Endodermal cell (in vitro differentiated cells): ENCODE measurements at regions not wholly inside any gene's neighbourhood (a gene's known extent, or its start where the extent isn't known, plus 50 kb on each side); places are given as distances from the start of the nearest gene placed in this dataset.

Experiments used
- DNase-seq: peaks from one replicate; pipeline ENCODE4 v3.0.0-alpha.2; 2017
- H3K27ac ChIP-seq: 2 replicates; pipeline ENCODE4 v1.5.1; 2013; ENCODE audit warnings: mild to moderate bottlenecking, low read depth, low read length, moderate library complexity
- H3K27me3 ChIP-seq: 2 replicates; pipeline ENCODE4 v1.6.1; 2013; ENCODE audit warnings: mild to moderate bottlenecking, low read length, moderate library complexity; ENCODE audit not compliant: insufficient read depth, control insufficient read depth, poor library complexity, severe bottlenecking
- H3K36me3 ChIP-seq: 2 replicates; pipeline ENCODE4 v1.7.0; 2013; ENCODE audit warnings: mild to moderate bottlenecking, low read length, moderate library complexity; ENCODE audit not compliant: control insufficient read depth, insufficient read depth
- H3K4me1 ChIP-seq: one replicate; pipeline ENCODE4 v1.7.0; 2013; ENCODE audit warnings: low read length; ENCODE audit not compliant: control insufficient read depth, insufficient read depth
- H3K4me3 ChIP-seq: 2 replicates; pipeline ENCODE4 v1.5.1; 2013; ENCODE audit warnings: mild to moderate bottlenecking, low read length, moderate library complexity
- H3K9ac ChIP-seq: 2 replicates; pipeline ENCODE4 v1.6.1; 2013; ENCODE audit warnings: mild to moderate bottlenecking, low read length, moderate library complexity; ENCODE audit not compliant: poor library complexity, severe bottlenecking; ENCODE audit errors: extremely low read depth
- H3K9me3 ChIP-seq: 2 replicates; pipeline ENCODE4 v1.6.1; 2013; ENCODE audit warnings: mild to moderate bottlenecking, low read length, moderate library complexity; ENCODE audit not compliant: control insufficient read depth
- H3K27ac Mint-ChIP-seq: 2 replicates; pipeline ENCODE4 v1.8.0; 2020; ENCODE audit warnings: mixed read lengths
- H3K27me3 Mint-ChIP-seq: 2 replicates; pipeline ENCODE4 v1.8.0; 2021; ENCODE audit warnings: mild to moderate bottlenecking, mixed read lengths; ENCODE audit not compliant: insufficient read depth
- H3K36me3 Mint-ChIP-seq: 2 replicates; pipeline ENCODE4 v1.8.0; 2020; ENCODE audit warnings: low read depth, mixed read lengths
- H3K4me1 Mint-ChIP-seq: 2 replicates; pipeline ENCODE4 v1.8.0; 2020; ENCODE audit warnings: mixed read lengths
- H3K4me3 Mint-ChIP-seq: 2 replicates; pipeline ENCODE4 v1.8.0; 2020; ENCODE audit warnings: mild to moderate bottlenecking, moderate library complexity, mixed read lengths
- H3K9me3 Mint-ChIP-seq: 2 replicates; pipeline ENCODE4 v1.8.0; 2020; ENCODE audit warnings: mild to moderate bottlenecking, mixed read lengths
- WGBS, 2 experiments: methylation state at CpG; one replicate each; pipeline versions ENCODE4 v1.1.5 to v1.1.7; 2013; ENCODE audit warnings: missing lambda C conversion rate in 2 of 2, mixed read lengths in 1 of 2; ENCODE audit not compliant: insufficient coverage in 1 of 2, insufficient read length in 1 of 2; 5-methylcytosine and 5-hydroxymethylcytosine counted together
- TF ChIP-seq, protein P1 (sequence below): fragments of 200-600 bp; sonication (generic); conservative IDR thresholded peaks from 2 replicates; pipeline ENCODE4 v1.5.0; 2021; ENCODE audit warnings: antibody characterized with exemption, mild to moderate bottlenecking

DNA sequence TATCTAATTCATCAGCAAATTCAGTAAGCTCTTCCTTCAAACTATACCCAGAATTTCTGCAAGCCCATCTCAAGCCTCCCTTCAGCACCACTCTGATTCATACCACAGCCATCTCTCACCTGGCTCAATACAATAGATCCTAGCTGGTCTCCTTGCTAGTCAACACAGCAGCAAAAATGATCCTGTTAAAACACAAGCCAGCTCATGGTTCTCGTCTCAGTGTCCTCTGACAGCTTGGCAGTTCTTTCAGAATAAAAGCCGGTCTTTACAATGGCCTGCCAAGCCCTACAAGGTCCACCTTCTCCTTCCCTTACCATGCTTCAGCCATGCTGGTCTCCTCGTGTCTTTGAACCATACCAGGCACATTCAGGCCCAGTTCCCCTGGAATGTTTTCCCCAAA, 296.9 kb upstream of the RND3 start:
- no peak overlapping the region for H3K9ac ChIP-seq
- WGBS, 2 experiments = 75 to 79% methylated on average over 2 to 3 of the region's 3 CpGs
- no peaks in the 10 kb centered on the region for H3K36me3 Mint-ChIP-seq
- H3K4me3 ChIP-seq = no peak overlapping the region
- no peaks in the 10 kb centered on the region for H3K4me1 ChIP-seq
- H3K4me3 Mint-ChIP-seq = no peak overlapping the region
- H3K27me3 Mint-ChIP-seq = no peaks in the 10 kb centered on the region
- no peak for DNase-seq
- H3K4me1 Mint-ChIP-seq = no peaks in the 10 kb centered on the region
- H3K36me3 ChIP-seq = no peaks in the 10 kb centered on the region
- no peaks in the 10 kb centered on the region for H3K9me3 ChIP-seq
- TF ChIP-seq, protein P1, sequence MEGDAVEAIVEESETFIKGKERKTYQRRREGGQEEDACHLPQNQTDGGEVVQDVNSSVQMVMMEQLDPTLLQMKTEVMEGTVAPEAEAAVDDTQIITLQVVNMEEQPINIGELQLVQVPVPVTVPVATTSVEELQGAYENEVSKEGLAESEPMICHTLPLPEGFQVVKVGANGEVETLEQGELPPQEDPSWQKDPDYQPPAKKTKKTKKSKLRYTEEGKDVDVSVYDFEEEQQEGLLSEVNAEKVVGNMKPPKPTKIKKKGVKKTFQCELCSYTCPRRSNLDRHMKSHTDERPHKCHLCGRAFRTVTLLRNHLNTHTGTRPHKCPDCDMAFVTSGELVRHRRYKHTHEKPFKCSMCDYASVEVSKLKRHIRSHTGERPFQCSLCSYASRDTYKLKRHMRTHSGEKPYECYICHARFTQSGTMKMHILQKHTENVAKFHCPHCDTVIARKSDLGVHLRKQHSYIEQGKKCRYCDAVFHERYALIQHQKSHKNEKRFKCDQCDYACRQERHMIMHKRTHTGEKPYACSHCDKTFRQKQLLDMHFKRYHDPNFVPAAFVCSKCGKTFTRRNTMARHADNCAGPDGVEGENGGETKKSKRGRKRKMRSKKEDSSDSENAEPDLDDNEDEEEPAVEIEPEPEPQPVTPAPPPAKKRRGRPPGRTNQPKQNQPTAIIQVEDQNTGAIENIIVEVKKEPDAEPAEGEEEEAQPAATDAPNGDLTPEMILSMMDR = no peak
- H3K27ac Mint-ChIP-seq = no peak overlapping the region
- H3K9me3 Mint-ChIP-seq = no peaks in the 10 kb centered on the region
- H3K27ac ChIP-seq = no peak overlapping the region
- no peaks in the 10 kb centered on the region for H3K27me3 ChIP-seq

DNA sequence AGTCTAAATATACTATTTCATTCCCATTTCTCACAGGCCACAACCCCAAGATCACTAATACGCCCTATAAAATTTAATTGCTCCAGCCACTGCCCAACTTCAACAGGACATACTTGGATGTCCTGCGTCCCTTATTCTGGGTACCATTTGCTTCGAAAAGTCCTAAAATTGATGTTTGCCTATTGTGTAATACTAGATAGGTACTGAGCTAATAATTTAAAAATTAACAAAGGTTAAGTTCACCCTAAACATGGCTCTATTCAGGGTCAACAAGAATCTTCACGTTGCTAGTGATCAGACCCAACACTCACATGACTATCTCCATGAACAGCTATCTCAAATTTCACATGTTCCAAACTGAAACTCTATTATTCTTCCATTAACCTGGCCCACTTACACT, 296.4 kb upstream of the RND3 start:
- DNase-seq = no peak
- no peaks in the 10 kb centered on the region for H3K9me3 ChIP-seq
- no peaks in the 10 kb centered on the region for H3K4me1 ChIP-seq
- no peak overlapping the region for H3K4me3 ChIP-seq
- no peaks in the 10 kb centered on the region for H3K27me3 ChIP-seq
- Mint-ChIP-seq H3K4me3 (no peak overlapping the region), H3K27me3 (no peaks in the 10 kb centered on the region), H3K4me1 (no peaks in the 10 kb centered on the region), H3K27ac (no peak overlapping the region), H3K36me3 (no peaks in the 10 kb centered on the region), H3K9me3 (no peaks in the 10 kb centered on the region)
- WGBS, 2 experiments = 86 to 91% methylated on average over 1 to 4 of the region's 4 CpGs
- TF ChIP-seq, protein P1 = no peak
- no peak overlapping the region for H3K9ac ChIP-seq
- H3K27ac ChIP-seq = no peak overlapping the region
- no peaks in the 10 kb centered on the region for H3K36me3 ChIP-seq

DNA sequence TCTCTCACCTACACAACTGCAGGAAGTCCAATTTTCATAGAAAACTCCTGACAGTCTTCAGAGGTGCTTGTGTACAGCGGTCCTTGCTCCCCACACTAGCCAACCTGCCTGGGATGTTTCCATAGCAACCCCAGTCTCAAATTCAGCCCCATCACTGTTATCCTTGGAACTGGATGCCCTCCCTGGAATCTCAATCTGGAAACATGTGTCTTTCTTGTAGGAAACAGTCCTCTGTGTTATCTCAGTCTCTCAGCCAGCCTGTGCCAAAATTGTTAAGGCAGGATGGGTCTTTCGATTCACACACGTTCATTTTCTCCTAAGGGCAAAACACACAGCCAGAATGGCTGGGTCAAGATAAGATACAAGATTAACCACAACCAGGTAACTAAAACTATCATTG, 295.5 kb upstream of the RND3 start:
- no peaks in the 10 kb centered on the region for H3K27me3 ChIP-seq
- TF ChIP-seq, protein P1 = no peak
- no peak overlapping the region for H3K4me3 Mint-ChIP-seq
- H3K4me1 ChIP-seq = no peaks in the 10 kb centered on the region
- no peak overlapping the region for H3K27ac ChIP-seq
- H3K9ac ChIP-seq = no peak overlapping the region
- WGBS, 2 experiments = 86 to 93% methylated on average over 2 to 3 of the region's 3 CpGs
- DNase-seq = no peak
- H3K27ac Mint-ChIP-seq = no peak overlapping the region
- no peaks in the 10 kb centered on the region for H3K27me3 Mint-ChIP-seq
- no peak overlapping the region for H3K4me3 ChIP-seq
- no peaks in the 10 kb centered on the region for H3K9me3 Mint-ChIP-seq
- H3K36me3 Mint-ChIP-seq = no peaks in the 10 kb centered on the region
- no peaks in the 10 kb centered on the region for H3K9me3 ChIP-seq
- H3K36me3 ChIP-seq = no peaks in the 10 kb centered on the region
- H3K4me1 Mint-ChIP-seq = no peaks in the 10 kb centered on the region
